Esophagus squamous epithelium (tissue), 4 donors: ENCODE measurements at regions not wholly inside any gene's neighbourhood (a gene's known extent, or its start where the extent isn't known, plus 50 kb on each side); places are given as distances from the start of the nearest gene placed in this dataset.

Experiments used
- CTCF ChIP-seq, 6 experiments: fragments of 450-650 bp in 4 of 6; fragments of 200-600 bp in 2 of 6; sonication (generic) in 2 of 6; IDR thresholded peaks; one replicate each; pipeline ENCODE4 v1.5.1; 2016 to 2019; ENCODE audit warnings: antibody characterized with exemption in 6 of 6, mild to moderate bottlenecking in 4 of 6, moderate library complexity in 4 of 6
- POLR2A ChIP-seq, 4 donors: fragments of 450-650 bp; IDR thresholded peaks; one replicate each; pipeline ENCODE4 v1.6.1; 2017; ENCODE audit warnings: antibody characterized with exemption in 4 of 4, mild to moderate bottlenecking in 4 of 4, moderate library complexity in 3 of 4

- peak in 1 of 6 experiments; percentile 17 for TF ChIP-seq CTCF (IDR thresholded peaks at IDR 0.05)
- no peak for TF ChIP-seq POLR2A (IDR thresholded peaks at IDR 0.05)
These were observed 71.1 kb downstream of the PERP start for GRCh38 chr6:138036111-138036510.
